Colonic mucosa (tissue), 4 donors: ENCODE measurements at regions not wholly inside any gene's neighbourhood (a gene's known extent, or its start where the extent isn't known, plus 50 kb on each side); places are given as distances from the start of the nearest gene placed in this dataset.

Experiments
- DNase-seq: peaks from one replicate; pipeline ENCODE4 v3.0.0-alpha.2; 2020
- H3K27ac ChIP-seq: fragments of 200-600 bp; one replicate; pipeline ENCODE4 v1.8.0; 2021
- H3K27me3 ChIP-seq: fragments of 200-600 bp; one replicate; pipeline ENCODE4 v1.8.0; 2021
- H3K36me3 ChIP-seq: fragments of 200-600 bp; one replicate; pipeline ENCODE4 v1.8.0; 2021
- H3K4me1 ChIP-seq: fragments of 200-600 bp; one replicate; pipeline ENCODE4 v1.8.0; 2021; ENCODE audit warnings: mild to moderate bottlenecking
- H3K4me3 ChIP-seq: fragments of 200-600 bp; one replicate; pipeline ENCODE4 v1.8.0; 2021
- H3K9ac ChIP-seq, 2 donors: one replicate each; pipeline ENCODE4 v1.7.0; 2013; ENCODE audit warnings: control low read depth in 2 of 2, low read depth in 2 of 2, low read length in 2 of 2
- H3K9me3 ChIP-seq: fragments of 200-600 bp; one replicate; pipeline ENCODE4 v1.8.0; 2021
- intact Hi-C: fragments of 100-400 bp; cut with DNase I; formaldehyde crosslinking; loops from one replicate; pipeline ENCODE4 v1.14.1; 2022
- TF ChIP-seq, protein P1 (sequence below): fragments of 200-600 bp; IDR thresholded peaks from one replicate; pipeline ENCODE4 v1.8.0; 2022; ENCODE audit warnings: antibody characterized with exemption, mild to moderate bottlenecking
- donor health status: healthy.
- donor health status: DM: no; HTN: no; CAD: no.
- donor health status: DM: no; HTN: no; CAD: no.

- intact Hi-C loops, result no loop called here
- no peaks in the 10 kb centered on the region for H3K9me3 ChIP-seq
- no peak for DNase-seq
- no peaks in the 10 kb centered on the region for H3K27me3 ChIP-seq
- no peak overlapping the region for H3K4me3 ChIP-seq
- no peak overlapping the region for H3K27ac ChIP-seq
- TF ChIP-seq, protein P1, sequence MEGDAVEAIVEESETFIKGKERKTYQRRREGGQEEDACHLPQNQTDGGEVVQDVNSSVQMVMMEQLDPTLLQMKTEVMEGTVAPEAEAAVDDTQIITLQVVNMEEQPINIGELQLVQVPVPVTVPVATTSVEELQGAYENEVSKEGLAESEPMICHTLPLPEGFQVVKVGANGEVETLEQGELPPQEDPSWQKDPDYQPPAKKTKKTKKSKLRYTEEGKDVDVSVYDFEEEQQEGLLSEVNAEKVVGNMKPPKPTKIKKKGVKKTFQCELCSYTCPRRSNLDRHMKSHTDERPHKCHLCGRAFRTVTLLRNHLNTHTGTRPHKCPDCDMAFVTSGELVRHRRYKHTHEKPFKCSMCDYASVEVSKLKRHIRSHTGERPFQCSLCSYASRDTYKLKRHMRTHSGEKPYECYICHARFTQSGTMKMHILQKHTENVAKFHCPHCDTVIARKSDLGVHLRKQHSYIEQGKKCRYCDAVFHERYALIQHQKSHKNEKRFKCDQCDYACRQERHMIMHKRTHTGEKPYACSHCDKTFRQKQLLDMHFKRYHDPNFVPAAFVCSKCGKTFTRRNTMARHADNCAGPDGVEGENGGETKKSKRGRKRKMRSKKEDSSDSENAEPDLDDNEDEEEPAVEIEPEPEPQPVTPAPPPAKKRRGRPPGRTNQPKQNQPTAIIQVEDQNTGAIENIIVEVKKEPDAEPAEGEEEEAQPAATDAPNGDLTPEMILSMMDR, result no peak
- no peak overlapping the region for H3K9ac ChIP-seq
- no peaks in the 10 kb centered on the region for H3K36me3 ChIP-seq
- H3K4me1 ChIP-seq, result peaks cover 6% of the 10 kb centered on the region
These were observed 67.1 kb upstream of the PPP2R5A start for GRCh38 chr1:212218065-212218464.

GRCh38 chr1:212218911-212219310 lies 66.3 kb upstream of the PPP2R5A start:
- TF ChIP-seq, protein P1, result no peak
- no peaks in the 10 kb centered on the region for H3K36me3 ChIP-seq
- no peak overlapping the region for H3K4me3 ChIP-seq
- no peaks in the 10 kb centered on the region for H3K9me3 ChIP-seq
- intact Hi-C loops, result no loop called here
- peaks cover 5% of the 10 kb centered on the region for H3K4me1 ChIP-seq
- H3K27me3 ChIP-seq, result no peaks in the 10 kb centered on the region
- H3K27ac ChIP-seq, result no peak overlapping the region
- H3K9ac ChIP-seq, result no peak overlapping the region
- no peak for DNase-seq

GRCh38 chr1:212219679-212220463 lies 65.3 kb upstream of the PPP2R5A start:
- H3K9me3 ChIP-seq, result no peaks in the 10 kb centered on the region
- TF ChIP-seq, protein P1, result no peak
- H3K4me1 ChIP-seq, result no peaks in the 10 kb centered on the region
- no peak overlapping the region for H3K9ac ChIP-seq
- intact Hi-C loops, result no loop called here
- no peaks in the 10 kb centered on the region for H3K27me3 ChIP-seq
- DNase-seq, result no peak
- H3K27ac ChIP-seq, result no peak overlapping the region
- H3K36me3 ChIP-seq, result no peaks in the 10 kb centered on the region
- H3K4me3 ChIP-seq, result no peak overlapping the region

DNA sequence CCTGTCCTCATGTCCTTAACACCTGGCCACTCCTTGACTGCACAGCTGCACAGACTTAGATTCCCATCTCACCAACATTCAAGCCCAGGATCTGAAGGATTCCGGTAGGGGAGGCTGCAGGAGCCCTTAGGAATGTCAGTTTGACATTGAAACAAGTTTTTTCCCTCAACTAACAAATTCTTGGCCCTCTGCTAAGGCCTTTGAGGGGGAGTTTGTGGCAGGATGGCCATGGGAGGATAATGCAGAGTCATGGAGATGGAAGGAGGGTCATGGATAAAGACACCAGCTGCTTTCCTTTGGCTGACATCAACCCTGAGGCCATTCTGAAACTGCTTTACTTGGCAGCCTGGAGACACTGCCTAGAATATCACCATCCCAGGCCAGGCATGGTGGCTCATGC lies 63.4 kb upstream of the PPP2R5A start:
- Histone ChIP-seq H3K4me3 (no peak overlapping the region), H3K4me1 (no peaks in the 10 kb centered on the region), H3K27me3 (no peaks in the 10 kb centered on the region), H3K9ac (no peak overlapping the region), H3K36me3 (no peaks in the 10 kb centered on the region), H3K27ac (no peak overlapping the region), H3K9me3 (no peaks in the 10 kb centered on the region)
- intact Hi-C loops, result no loop called here
- TF ChIP-seq, protein P1, result no peak
- DNase-seq, result no peak

DNA sequence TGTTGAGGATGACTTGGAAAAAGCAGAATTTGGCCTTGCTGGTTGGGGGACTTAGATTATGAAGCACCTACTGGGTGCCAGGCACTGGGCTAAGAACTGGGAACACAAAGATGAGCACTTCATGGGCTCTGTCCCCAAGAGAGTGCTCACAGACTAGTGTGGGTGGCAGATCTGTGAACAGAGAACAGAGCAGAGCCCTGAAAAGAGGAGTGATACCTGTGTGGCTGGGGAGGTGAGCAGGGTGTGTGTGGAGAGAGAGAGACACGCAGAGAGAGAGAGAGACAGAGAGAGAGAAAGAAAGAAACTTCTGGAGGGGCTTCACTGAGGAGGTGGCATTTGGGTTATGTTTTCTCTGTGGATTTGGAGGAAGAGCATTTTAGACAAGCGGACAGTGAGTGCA lies 61.1 kb upstream of the PPP2R5A start:
- Histone ChIP-seq H3K9me3 (no peaks in the 10 kb centered on the region), H3K4me1 (no peaks in the 10 kb centered on the region), H3K27me3 (no peaks in the 10 kb centered on the region), H3K4me3 (no peak overlapping the region), H3K9ac (no peak overlapping the region), H3K27ac (no peak overlapping the region), H3K36me3 (no peaks in the 10 kb centered on the region)
- intact Hi-C loops, result no loop called here
- TF ChIP-seq, protein P1, result no peak
- no peak for DNase-seq
